Stimulated activated CD4-positive, alpha-beta T cell treated with anti-CD3 and anti-CD28 coated beads, Interleukin-12 subunit alpha, Interleukin-12 subunit beta, amount 100 ng/mL, for 24 hours (primary cell): ENCODE measurements at regions not wholly inside any gene's neighbourhood (a gene's known extent, or its start where the extent isn't known, plus 50 kb on each side); places are given as distances from the start of the nearest gene placed in this dataset.
"Not testable (repeated sequence)": the region's sequence is repeated elsewhere in the genome, so short reads cannot be mapped to it uniquely, and the experiment has no call there.

ENCODE experiments used
- DNase-seq, 2 experiments: peaks; one replicate each; pipeline ENCODE4 v3.0.0-alpha.2; 2020; ENCODE audit warnings: low read depth in 2 of 2

- no peak for DNase-seq
Measured at GRCh38 chr5:2105141-2105540, 222.4 kb upstream of the IRX4 start.

- DNase-seq: no peak
Measured at GRCh38 chr5:2103940-2104339, 221.2 kb upstream of the IRX4 start.

DNA sequence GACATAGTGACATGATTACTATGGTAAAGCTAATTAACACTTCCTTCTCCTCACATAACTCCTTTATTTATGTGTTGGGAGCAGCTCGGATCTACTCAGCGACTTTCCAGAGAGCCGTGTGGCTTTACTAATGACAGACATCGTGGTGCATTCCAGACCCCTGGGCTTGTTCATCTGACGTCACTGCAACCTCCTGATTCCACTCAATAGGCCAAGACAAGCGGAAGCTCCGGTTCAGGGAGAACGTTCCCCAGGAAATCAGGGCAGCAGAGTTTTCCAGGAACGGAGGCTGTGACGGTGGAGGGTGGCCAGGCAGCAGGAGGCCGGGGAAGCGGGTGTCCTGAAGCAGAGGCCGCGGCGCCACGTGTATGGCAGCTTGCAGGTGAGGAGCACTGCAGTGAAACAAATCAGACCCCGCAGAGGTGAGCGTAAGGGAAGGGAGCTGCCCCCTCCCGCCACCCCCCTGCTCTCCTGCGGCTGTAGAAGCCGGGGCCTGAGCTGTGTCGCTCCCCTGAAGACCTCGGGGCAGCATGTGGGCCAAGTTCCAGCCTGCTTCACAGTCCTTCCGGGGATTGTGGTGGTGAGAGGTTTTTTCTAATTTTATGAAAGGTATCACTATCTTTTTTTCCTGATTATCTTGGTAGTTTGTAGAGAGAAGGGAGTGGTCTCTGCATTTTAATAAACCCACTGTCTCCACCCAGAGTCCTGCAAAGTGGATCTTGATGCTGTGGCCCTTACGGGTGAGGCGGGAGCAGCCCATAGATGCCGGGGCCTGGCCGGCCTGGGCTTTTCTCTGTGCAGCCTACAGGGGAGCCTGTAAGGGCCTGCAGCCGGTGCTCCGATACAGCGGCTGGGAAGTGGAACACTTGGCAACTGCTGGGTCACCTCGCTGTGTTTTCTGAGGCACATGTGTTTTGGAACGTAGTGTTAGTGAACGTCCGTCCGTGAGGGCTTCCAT lies 220.4 kb upstream of the IRX4 start:
- DNase-seq: no peak

DNA sequence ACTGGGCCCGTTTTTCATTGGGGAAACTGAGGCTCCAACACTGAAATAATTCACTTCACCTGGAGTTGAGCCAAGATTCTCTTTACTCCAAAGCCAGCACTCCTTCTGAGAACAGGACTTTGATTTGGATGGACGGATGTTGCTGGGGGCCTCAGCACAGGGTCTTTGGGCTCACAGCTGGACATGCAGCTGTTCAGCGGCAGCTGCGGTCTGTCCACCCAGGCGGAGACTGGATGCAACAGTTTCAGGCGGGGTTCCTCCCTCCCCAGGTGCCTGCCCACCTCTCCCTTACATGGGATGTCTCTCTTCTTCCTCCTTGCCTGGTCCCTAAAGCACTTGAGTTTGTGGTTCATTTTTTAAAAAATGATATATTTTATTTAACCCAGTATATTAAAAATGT lies 219.0 kb upstream of the IRX4 start:
- DNase-seq: no peak

- DNase-seq: no peak
Measured at GRCh38 chr5:2096887-2097505, 214.3 kb upstream of the IRX4 start.

GRCh38 chr5:2095011-2095410 lies 212.3 kb upstream of the IRX4 start:
- no peak for DNase-seq

DNA sequence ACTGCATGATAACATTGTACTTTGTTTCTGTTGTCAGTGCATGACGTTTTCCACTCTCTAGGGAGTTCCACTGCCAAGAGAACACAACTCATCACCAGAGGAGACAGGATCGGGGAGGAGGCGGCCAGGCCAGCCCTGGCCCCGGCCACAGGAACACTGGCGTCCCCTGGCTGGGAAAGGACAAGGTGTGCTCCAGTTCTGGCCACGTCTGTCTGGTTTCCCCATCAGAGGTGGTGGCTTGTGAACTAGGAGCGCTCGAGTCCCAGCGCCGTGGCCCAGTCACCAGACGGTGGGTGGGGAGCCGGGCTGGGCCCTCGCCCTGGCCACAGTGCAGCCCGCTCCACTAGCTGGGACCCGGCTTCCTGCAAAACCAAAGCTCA lies 211.9 kb upstream of the IRX4 start:
- DNase-seq: no peak

- no peak for DNase-seq
Measured at GRCh38 chr5:2093859-2094615, 211.3 kb upstream of the IRX4 start.

DNA sequence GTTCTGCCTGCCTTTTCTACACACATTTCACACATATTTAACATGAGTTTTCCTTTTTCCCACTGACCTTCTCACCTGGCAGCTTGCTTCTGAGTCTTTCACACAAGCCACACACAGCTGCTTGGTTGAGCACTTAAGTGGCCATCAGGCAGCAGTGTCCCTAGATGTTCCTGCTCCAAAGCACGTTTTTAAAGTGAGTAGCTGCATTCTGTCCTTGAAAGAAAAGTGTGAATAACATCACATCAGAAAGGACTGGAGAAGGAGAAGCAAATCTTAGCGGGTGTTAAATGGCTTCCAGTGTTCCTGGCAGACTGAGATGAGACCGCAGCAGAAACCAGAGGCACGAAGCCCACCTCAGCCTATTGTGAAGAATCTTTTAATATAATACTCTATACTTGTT lies 209.2 kb upstream of the IRX4 start:
- no peak for DNase-seq

- no peak for DNase-seq
Measured at GRCh38 chr5:2087980-2088379, 205.3 kb upstream of the IRX4 start.

DNA sequence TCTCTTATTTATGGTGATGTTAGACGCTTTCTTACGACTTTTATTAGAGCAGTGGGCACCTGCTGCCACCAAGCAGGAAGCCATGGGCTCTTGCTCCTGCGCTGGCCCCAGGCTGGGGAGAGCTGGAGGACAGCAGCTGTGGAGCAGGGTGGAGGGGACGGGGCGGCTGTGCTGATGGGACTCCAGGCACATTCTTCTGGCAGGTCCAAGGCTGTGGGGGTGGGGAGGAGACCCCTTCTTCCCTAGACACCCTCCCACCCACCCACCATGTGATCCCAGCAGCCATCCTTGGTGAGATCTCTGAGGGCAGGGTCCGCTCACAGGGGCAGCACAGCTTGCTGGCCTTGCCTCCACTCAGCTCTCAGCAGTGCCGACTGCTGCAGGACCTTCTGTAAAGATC lies 192.6 kb upstream of the IRX4 start:
- DNase-seq: no peak

GRCh38 chr5:2071562-2071961 lies 188.8 kb upstream of the IRX4 start:
- no peak for DNase-seq

GRCh38 chr5:2070787-2071186 lies 188.1 kb upstream of the IRX4 start:
- DNase-seq: not testable (repeated sequence)

DNA sequence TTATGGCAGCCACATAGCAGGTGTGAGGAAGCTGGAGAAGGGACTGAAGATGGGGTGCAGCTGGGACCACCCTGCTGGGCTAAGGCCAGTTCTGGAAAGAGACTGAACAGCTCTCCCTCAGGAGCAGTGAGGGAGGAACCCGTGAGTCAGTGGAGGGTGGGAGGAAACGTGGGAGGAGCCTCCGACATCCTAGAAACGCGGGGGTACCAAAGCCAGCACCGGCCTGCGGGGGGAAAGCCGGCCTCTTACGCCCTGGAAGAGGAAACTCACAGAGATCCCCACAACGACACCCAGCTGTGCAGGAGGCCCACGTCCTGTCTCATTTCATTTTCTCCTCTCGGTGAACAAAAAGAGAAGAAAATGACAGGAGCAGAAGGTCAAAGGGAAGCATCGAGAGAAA lies 185.8 kb upstream of the IRX4 start:
- DNase-seq: no peak

- no peak for DNase-seq
Measured at GRCh38 chr5:2066373-2066772, 183.6 kb upstream of the IRX4 start.

- not testable (repeated sequence) for DNase-seq
Measured at GRCh38 chr5:2063380-2063779, 180.7 kb upstream of the IRX4 start.

- no peak for DNase-seq
Measured at GRCh38 chr5:2052687-2053086, 170.0 kb upstream of the IRX4 start.

GRCh38 chr5:2049876-2050275 lies 167.2 kb upstream of the IRX4 start:
- no peak for DNase-seq

DNA sequence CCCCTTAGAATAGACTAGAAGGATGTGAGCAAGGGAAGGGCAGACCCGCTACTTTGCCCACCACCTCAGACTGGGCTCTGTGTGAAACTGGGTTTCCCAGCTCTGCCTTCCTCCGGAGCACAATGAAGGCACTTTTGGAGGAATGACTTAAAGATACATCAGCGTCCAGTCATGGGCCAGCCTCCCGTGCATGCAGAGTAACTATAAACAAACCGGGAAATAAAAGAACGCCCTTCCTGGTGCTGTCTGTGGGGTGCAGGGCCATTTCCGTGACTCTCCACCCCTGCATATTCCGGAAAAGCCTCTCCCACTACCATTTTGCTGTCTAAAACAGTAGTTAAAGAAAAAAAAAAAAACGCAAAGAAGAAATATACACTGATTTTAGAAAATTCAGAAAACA lies 165.9 kb upstream of the IRX4 start:
- DNase-seq: no peak

GRCh38 chr5:2047341-2047927 lies 164.7 kb upstream of the IRX4 start:
- DNase-seq: no peak

DNA sequence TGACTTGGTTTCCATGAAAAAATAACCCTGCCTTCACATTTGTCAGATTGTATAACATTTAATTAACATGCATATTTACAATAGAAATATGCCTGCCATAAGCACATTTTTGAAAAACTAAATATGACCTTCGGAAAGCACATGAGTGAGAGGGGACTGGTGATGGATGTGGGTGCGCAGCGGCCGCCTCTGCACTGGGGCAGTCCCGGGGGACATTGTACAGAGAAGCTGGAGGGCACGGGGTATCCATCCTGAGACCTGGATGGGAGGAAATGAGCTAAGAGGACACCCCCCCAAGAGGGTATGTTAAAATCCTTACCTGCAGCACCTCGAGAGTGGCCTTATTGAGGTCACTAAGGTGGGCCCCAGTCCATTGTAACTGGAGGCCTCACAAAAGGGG lies 161.3 kb upstream of the IRX4 start:
- DNase-seq: no peak

- DNase-seq: no peak
Measured at GRCh38 chr5:2039180-2039531, 156.4 kb upstream of the IRX4 start.
